ENCODE measurements at regions not wholly inside any gene's neighbourhood (a gene's known extent, or its start where the extent isn't known, plus 50 kb on each side); places are given as distances from the start of the nearest gene placed in this dataset.

DNA sequence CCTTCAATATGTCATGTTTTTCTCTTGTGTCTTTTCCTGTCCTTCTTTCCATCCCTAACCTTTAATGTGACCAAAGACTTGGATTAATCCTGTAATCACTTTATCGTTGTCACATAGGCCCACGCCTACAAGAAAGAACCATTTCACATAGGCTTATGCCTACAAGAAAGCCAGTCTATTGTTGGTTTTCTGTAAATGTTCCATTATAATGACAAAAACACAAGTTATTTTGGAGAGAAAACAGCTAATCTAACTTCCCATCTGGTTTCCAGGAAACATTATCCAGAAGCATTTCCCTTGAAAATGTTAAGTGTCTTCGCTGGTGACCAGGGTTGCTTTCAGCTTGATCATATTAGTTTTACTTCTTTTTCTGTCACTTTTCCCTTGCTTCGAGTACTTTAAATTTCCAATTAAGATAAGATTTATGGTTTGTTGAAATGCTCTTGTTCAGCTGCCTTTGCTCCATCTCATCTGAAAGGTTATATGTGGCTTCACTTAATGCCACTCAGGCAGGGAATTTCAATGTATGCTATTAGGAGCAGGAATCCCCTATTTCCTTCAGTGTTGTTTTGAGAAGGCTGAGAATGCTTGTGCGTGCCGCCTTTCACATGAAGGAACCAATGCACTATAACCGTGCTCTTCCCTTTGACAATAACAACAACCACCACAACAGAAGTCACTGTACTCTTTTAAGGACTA, 708.2 kb downstream of the EFNB2 start:
- DNase-seq = no peak

DNA sequence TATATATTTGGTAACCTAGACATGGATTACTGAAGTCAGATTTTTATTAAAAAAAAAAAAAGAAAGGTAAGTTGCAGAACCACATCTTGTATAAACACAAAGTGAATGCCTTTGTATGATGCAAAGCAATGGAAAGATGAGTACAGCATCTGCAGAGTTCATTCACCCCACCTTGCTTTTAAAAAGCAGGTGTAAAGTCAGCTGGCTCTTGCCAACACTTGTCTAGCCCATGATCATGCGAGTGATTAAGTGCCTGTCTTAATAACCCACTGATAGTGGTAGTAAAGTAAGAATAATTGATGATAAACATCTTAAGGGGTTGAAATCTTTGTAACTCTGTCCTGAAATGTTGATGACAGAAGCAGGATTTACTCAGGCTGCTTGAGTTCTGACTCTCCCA, 710.4 kb downstream of the EFNB2 start:
- no peak for DNase-seq

DNA sequence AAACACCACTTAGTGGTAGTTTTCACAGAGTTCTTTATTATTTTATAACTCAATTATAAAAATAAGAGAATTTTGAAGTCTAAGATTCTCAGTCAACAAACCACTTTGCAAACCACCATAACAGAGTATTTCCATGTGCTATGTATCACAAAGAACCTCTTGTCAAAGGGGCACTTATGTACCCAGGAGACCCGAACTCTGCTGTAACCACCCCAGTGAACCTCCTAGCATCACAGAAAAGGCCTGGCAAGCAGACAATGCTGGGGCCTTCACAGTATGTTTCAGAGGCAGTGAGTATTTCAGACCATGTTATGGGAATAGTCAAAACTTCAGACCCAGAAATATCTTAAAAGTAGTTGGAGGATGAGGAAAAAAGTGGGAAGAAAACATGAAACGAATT, 714.1 kb downstream of the EFNB2 start:
- no peak for DNase-seq

DNA sequence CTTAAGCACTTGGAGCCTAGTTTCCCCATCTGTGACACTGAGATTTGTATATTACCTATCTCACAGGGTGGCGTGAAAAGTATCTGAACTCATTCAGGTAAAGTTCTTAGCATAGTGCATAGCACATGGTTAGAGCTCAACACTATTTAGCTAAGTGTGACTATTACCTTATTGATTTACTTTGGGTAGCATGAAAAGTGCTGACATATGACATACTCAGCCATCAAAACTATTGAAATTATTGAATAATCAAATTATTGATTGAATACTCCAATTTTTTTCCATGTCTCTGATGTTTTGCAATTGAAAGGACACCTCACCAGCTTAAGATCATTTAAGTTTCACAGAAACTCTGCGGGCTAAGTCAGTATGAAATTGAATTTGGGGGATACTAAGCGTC, 715.0 kb downstream of the EFNB2 start:
- no peak for DNase-seq

- no peak for DNase-seq
These were observed 718.0 kb downstream of the EFNB2 start for GRCh38 chr13:105817498-105817897.

- no peak for DNase-seq
These were observed 718.5 kb downstream of the EFNB2 start for GRCh38 chr13:105816994-105817393.

- DNase-seq = no peak
These were observed 720.6 kb downstream of the EFNB2 start for GRCh38 chr13:105814902-105815250.

DNA sequence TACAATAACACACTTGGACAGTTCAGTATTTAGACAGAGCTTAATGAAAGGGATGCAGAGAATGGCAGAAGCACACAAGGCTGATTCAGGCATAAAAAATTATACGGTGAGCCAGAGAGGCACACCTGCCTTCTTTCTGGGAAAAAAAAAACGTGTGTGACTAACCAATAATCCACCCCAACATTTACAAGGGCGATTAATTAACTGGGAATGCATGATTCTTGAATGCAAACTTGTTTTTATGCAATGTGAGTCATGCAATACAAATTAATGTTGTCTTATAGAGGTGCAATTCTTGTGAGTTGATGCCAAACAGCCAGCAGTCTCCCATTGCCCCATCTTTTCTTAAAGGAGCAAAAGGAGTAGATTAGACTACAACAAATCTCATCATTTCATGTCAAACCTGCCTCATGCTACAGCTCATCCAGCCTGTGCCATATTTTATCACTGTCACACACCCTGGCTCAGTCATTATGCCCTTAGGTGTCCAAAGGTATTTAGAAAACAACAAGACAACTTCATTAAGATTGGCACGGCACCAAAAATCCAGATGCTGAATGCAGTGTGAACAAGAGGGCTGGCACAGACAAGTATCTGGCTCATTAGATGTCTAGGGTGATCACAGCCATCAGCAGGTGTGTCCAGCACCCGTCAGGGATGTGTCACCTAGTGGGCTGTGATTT, 721.1 kb downstream of the EFNB2 start:
- DNase-seq = no peak

DNA sequence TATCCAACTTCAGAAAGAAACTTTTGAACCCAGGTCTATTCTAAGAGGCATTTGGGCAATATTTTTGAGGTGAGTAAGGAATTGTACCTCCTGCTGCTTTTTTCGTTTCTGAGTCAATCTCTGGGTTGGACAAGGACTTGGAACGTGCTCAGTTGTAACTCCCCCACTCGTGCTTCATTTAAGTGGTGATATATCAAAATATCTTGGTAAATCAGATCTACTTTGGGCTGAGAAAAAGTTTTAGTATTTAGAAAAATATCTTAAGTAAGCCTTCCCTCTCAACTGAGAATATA, 728.9 kb downstream of the EFNB2 start:
- no peak for DNase-seq

DNA sequence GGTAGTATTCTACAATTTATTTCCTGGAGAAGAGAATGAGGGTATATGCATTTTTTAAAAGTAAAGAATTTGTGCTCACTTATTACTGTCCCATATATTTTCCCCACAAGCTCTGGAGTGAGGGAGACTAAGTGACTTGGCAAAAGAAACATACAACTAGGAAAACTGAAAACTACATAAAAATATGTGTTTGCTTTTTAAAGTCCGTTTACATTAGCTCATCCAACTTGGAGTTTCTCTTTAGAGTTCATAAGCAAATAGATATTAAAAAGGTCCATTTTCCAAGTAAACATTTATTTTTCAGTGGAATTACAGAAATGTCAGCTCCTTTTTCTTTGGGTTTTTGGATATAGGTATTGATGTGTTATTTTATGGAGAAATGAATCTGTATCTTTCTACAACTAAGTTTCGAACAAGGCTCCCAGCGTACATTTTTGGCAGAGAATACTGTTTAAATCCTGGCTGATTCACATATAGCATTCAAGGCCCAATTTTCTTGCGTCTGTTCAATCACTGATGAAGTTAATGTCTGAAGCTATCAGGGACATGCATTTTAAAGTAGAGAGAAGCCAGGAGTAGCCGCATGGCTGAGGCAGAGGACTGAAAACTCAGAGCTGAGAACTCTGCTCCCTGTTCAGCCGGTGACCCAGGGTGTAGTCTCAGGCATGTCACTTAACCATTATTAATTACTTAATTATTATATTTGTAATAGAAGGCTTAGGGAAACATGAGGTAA, 729.4 kb downstream of the EFNB2 start:
- DNase-seq = no peak

- DNase-seq = no peak
These were observed 730.8 kb downstream of the EFNB2 start for GRCh38 chr13:105804561-105805190.

DNA sequence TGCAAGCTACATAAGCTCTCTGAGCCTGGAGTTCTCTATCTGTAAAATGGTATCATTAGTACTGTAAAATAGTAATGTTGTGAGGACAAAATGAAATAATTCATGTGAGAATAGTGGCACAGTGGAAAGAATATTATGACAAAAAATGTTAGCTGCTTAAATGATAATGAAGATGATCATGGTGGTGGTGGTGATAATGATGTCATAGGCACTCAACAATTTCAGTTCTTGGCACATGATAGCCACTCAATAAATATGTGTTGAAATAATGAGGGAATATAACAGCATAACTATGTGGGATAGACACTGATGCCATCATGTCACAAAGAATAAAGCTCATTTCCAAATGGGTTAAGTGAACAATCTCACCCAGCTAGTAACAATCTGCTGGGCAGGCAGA, 736.3 kb downstream of the EFNB2 start:
- no peak for DNase-seq

DNA sequence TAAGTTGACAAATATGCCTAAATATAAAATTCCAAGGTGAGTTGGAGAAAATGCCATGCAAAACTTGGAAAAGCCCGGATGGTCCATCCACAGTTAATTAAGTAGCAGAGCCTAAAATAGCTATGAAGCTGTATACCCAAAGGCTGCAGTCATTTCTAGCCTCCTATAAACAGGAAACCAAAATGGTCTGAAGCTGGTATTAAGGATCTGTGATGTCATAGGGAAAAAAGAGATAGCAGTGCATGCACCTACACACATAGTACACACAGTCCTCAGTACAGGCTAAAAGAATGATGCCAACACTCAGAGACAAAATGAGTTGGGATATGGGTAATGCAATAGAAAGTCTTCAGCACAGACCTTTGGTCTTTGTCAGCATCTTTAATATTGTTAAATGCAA, 736.9 kb downstream of the EFNB2 start:
- DNase-seq = no peak

DNA sequence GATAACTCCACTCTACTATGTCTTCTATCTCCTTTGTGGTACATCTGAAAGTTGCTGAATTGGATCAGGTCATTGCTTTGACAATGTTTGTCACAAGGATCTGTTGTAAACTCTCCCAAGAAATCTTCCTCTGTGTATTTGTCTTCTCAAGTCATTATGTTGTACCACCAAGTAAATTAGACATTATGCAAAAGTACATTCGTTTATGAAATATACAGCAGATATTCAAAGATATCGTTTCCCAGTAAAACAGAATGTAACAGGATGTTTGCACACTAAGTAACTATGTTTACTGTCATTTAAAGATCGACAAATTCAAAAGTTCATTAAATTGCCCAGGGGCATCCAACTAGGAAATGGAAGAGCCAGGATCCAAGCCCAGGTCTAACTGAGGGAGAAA, 739.4 kb downstream of the EFNB2 start:
- DNase-seq = no peak

DNA sequence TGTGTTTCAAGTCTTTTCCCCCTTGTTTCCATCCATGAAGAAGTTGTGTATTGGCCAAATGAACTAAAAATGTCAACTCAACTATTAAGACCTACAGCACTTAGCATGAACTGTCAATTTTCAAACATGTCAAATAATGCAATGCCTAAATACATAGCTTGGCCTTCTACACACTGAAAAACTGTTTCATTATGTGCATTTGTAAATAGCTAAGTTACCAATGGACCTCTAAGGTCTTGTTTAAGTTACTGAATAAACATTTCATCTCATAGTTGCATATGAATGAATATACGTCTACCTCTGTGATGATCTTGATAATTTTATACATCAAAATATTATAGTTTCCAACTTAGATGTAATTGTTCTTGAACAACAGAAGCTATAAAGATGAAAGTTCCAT, 744.5 kb downstream of the EFNB2 start:
- DNase-seq = no peak

- DNase-seq = no peak
These were observed 746.9 kb downstream of the EFNB2 start for GRCh38 chr13:105788530-105788929.

GRCh38 chr13:105787632-105788031, 747.8 kb downstream of the EFNB2 start:
- no peak for DNase-seq

- DNase-seq = no peak
These were observed 750.0 kb downstream of the EFNB2 start for GRCh38 chr13:105785436-105785835.

DNA sequence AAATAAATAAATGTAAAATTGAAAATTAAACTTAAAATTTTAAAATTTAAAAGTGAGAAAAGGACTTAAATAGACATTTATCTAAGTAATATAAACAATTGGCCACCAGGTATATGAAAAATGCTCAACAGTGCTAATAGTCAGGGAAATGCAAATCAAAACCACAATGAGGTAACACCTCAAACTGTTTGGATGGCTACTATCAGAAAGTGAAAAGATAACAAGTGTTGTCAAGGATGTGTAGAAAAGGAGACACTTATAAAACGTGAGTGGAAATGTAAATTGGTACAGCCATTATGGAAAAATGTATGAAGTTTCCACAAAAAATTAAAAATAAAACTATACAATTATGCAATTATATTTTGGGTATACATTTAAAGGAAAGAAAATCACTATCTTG, 752.2 kb downstream of the EFNB2 start:
- DNase-seq = no peak

GRCh38 chr13:105778196-105778595, 757.3 kb downstream of the EFNB2 start:
- DNase-seq = no peak

DNA sequence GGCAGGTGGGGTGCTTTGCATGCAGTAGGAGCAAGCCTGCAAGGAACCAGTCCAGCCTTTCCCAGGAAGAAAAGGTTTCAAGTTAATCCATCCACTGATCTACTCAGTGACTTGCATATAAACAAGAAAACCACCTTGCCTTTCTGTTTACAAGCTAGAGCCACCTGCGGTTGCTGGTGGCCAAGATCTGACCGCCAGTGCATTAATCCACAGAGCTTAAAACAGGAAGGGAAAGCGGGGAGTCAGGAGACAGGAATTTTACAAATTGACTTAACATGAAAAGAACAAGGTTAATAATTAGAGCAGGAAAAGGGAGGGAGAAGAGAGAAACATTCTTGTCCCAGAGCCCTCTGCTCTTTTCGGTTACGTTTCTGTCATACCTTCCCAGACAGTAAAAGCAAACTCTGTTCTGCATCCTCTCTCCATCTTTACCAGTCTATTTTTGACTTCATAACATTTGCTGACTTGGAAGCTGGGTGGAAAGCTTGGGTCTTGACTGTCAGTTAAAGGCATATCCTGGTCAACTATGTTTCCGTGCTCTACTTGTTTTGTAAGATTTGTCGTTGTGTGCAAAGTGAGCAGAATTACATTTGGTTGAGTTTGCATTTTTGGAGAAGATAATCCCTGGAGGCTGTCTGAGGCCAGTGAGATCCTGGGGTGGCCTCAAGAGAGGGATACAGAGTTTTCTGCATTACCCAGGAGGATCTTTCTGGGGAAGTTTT, 760.6 kb downstream of the EFNB2 start:
- DNase-seq = no peak

DNA sequence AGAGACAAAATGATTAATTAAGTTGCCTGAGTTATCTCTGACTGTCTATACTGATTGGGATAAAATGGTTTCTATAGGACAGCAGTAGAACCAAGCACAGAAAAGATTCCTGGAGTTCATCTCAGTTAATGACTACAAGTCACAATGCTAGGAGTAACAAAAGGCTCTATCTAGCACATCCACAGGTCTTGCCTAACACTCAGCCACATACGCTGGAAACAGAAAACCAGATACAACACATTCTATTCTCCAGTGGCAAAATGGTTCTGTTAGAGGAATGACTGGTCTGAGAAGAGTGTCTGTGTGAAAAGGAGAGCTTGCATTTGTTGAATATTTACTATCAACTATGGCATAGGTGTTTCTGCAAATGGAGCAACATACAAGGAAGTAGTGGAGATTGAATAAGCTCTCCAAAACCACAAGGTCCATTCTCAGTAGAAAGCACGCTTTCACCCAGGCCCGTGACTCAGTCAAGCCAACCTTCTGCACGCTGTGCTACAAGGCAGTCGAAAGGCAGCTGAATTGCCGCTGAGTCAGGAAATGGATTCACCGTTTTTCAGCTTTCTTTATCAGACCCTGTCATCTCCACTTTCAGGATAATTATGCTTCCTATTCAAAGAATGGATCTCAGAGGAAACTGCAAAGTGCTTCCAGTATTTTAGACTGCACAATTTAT, 761.5 kb downstream of the EFNB2 start:
- DNase-seq = no peak

DNA sequence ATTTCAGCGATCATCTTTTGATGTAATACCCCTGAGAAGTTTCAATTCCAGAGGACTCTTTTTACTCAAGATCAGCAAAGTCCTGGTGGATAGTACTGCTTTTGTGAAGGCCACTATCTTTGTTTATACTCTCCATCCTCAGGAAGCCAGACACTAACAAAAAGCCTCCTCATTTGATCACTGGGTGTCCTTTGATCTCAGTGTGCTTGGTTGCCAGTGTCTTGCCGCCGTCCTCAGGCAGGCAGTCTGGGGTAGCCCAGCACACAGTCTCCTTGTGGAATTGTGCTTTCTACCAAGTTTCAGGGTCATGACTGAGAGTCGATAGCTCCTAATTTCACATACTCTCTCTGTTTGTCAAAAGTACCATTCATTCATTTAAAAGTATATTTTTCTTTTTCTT, 762.2 kb downstream of the EFNB2 start:
- DNase-seq = no peak

All from activated gamma-delta T cell (primary cell).